Sigmoid colon (tissue), 4 donors: ENCODE measurements at regions not wholly inside any gene's neighbourhood (a gene's known extent, or its start where the extent isn't known, plus 50 kb on each side); places are given as distances from the start of the nearest gene placed in this dataset.

Experiments
- POLR2AphosphoS5 ChIP-seq, 4 donors: sonication (generic); formaldehyde crosslinking; IDR thresholded peaks; one replicate each; pipeline ENCODE4 v1.6.1; 2017; ENCODE audit warnings: antibody characterized with exemption in 4 of 4
- TF ChIP-seq, protein P1 (sequence below), 4 experiments: fragments of 450-650 bp in 3 of 4; fragments of 200-600 bp in 1 of 4; IDR thresholded peaks; one replicate each; pipeline ENCODE4 v1.5.1; 2016 to 2019; ENCODE audit warnings: antibody characterized with exemption in 4 of 4, mild to moderate bottlenecking in 3 of 4, moderate library complexity in 2 of 4

DNA sequence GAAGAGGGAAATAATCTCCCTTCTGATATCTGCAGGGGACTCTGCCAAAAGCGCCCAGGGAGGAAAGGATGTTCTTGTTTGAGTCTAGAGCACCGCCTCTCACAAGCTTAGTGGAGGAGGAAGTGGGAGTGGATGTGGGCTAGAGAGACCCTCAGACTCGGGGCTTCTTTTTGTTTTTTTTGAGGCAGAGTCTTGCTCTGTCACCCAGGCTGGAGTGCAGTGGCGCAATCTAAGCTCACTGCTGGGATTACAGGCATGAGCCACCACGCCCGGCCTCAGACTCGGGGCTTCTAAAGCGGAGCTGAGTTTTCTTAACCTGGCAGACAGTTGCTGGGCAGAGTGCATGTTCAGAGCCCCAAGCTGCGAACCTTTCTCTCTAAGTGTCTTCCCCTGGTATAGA lies 310.8 kb downstream of the BMP7 start:
- TF ChIP-seq, protein P1, sequence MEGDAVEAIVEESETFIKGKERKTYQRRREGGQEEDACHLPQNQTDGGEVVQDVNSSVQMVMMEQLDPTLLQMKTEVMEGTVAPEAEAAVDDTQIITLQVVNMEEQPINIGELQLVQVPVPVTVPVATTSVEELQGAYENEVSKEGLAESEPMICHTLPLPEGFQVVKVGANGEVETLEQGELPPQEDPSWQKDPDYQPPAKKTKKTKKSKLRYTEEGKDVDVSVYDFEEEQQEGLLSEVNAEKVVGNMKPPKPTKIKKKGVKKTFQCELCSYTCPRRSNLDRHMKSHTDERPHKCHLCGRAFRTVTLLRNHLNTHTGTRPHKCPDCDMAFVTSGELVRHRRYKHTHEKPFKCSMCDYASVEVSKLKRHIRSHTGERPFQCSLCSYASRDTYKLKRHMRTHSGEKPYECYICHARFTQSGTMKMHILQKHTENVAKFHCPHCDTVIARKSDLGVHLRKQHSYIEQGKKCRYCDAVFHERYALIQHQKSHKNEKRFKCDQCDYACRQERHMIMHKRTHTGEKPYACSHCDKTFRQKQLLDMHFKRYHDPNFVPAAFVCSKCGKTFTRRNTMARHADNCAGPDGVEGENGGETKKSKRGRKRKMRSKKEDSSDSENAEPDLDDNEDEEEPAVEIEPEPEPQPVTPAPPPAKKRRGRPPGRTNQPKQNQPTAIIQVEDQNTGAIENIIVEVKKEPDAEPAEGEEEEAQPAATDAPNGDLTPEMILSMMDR (IDR thresholded peaks at IDR 0.05) = no peak
- no peak for TF ChIP-seq POLR2AphosphoS5 (IDR thresholded peaks at IDR 0.05)
